GM18870 (cell line): ENCODE measurements at regions not wholly inside any gene's neighbourhood (a gene's known extent, or its start where the extent isn't known, plus 50 kb on each side); places are given as distances from the start of the nearest gene placed in this dataset.
"Not testable (repeated sequence)": the region's sequence is repeated elsewhere in the genome, so short reads cannot be mapped to it uniquely, and the experiment has no call there.

Experiments used
- ATAC-seq: cut with Tn5 transposase; IDR thresholded peaks from one replicate; pipeline ENCODE4 v1.9.1; 2021; ENCODE audit warnings: moderate library complexity; ENCODE audit not compliant: unreplicated experiment

- ATAC-seq, result no peak
Observed at GRCh38 chr2:49807689-49808088, 653.4 kb upstream of the FSHR start.

GRCh38 chr2:49804111-49804510, 649.8 kb upstream of the FSHR start:
- ATAC-seq, result no peak

- no peak for ATAC-seq
Observed at GRCh38 chr2:49801898-49802450, 647.7 kb upstream of the FSHR start.

- no peak for ATAC-seq
Observed at GRCh38 chr2:49798570-49798969, 644.3 kb upstream of the FSHR start.

- ATAC-seq, result no peak
Observed at GRCh38 chr2:49796266-49796665, 642.0 kb upstream of the FSHR start.

GRCh38 chr2:49794396-49794795, 640.1 kb upstream of the FSHR start:
- ATAC-seq, result no peak

- no peak for ATAC-seq
Observed at GRCh38 chr2:49788300-49788699, 634.0 kb upstream of the FSHR start.

GRCh38 chr2:49780949-49781348, 626.6 kb upstream of the FSHR start:
- no peak for ATAC-seq

GRCh38 chr2:49772299-49772970, 618.1 kb upstream of the FSHR start:
- ATAC-seq, result no peak

- no peak for ATAC-seq
Observed at GRCh38 chr2:49770919-49771318, 616.6 kb upstream of the FSHR start.

GRCh38 chr2:49767316-49767715, 613.0 kb upstream of the FSHR start:
- no peak for ATAC-seq

GRCh38 chr2:49755777-49756176, 601.5 kb upstream of the FSHR start:
- ATAC-seq, result no peak

- no peak for ATAC-seq
Observed at GRCh38 chr2:49754381-49754780, 600.1 kb upstream of the FSHR start.

GRCh38 chr2:49753344-49753985, 599.1 kb upstream of the FSHR start:
- no peak for ATAC-seq

- ATAC-seq, result no peak
Observed at GRCh38 chr2:49737606-49738005, 583.3 kb upstream of the FSHR start.

GRCh38 chr2:49732924-49733323, 578.6 kb upstream of the FSHR start:
- ATAC-seq, result not testable (repeated sequence)

- ATAC-seq, result no peak
Observed at GRCh38 chr2:49719241-49719640, 564.9 kb upstream of the FSHR start.

- no peak for ATAC-seq
Observed at GRCh38 chr2:49715597-49715996, 561.3 kb upstream of the FSHR start.

- no peak for ATAC-seq
Observed at GRCh38 chr2:49714454-49714853, 560.1 kb upstream of the FSHR start.

GRCh38 chr2:49702740-49703139, 548.4 kb upstream of the FSHR start:
- no peak for ATAC-seq

- no peak for ATAC-seq
Observed at GRCh38 chr2:49693961-49694360, 539.6 kb upstream of the FSHR start.

- not testable (repeated sequence) for ATAC-seq
Observed at GRCh38 chr2:49692022-49692421, 537.7 kb upstream of the FSHR start.
